Body of pancreas (tissue), 4 donors: ENCODE measurements at regions not wholly inside any gene's neighbourhood (a gene's known extent, or its start where the extent isn't known, plus 50 kb on each side); places are given as distances from the start of the nearest gene placed in this dataset.
"Not testable (repeated sequence)": the region's sequence is repeated elsewhere in the genome, so short reads cannot be mapped to it uniquely, and the experiment has no call there.

Experiments used
- POLR2A ChIP-seq, 3 donors: fragments of 450-650 bp; IDR thresholded peaks; one replicate each; pipeline ENCODE4 v1.6.1; 2016; ENCODE audit warnings: antibody characterized with exemption in 3 of 3, mild to moderate bottlenecking in 2 of 3
- TF ChIP-seq, protein P1 (sequence below), 7 experiments: fragments of 450-650 bp in 4 of 7; fragments of 200-600 bp in 3 of 7; sonication (generic) in 3 of 7; IDR thresholded peaks; one replicate each; pipeline ENCODE4 v1.5.1; 2016 to 2019; ENCODE audit warnings: antibody characterized with exemption in 7 of 7

DNA sequence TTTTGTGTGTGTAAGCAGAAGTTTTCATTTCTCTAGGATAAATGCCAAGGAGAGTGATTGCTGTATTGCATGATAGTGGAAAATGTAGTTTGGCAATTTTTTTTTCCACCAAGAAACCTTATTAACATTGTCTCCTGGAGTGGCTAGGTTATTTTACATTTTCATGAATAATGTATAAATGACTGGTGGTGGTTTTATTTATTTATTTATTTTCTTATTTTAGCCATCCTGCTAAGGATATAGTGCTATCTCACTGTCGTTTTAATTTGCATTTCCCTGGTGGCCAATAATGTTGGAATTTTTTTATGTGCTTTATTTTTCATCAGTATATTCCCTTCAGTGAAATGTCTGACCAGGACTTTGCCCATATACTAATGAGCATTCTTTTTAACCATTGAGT lies 328.3 kb upstream of the OR4C13 start:
- TF ChIP-seq, protein P1, sequence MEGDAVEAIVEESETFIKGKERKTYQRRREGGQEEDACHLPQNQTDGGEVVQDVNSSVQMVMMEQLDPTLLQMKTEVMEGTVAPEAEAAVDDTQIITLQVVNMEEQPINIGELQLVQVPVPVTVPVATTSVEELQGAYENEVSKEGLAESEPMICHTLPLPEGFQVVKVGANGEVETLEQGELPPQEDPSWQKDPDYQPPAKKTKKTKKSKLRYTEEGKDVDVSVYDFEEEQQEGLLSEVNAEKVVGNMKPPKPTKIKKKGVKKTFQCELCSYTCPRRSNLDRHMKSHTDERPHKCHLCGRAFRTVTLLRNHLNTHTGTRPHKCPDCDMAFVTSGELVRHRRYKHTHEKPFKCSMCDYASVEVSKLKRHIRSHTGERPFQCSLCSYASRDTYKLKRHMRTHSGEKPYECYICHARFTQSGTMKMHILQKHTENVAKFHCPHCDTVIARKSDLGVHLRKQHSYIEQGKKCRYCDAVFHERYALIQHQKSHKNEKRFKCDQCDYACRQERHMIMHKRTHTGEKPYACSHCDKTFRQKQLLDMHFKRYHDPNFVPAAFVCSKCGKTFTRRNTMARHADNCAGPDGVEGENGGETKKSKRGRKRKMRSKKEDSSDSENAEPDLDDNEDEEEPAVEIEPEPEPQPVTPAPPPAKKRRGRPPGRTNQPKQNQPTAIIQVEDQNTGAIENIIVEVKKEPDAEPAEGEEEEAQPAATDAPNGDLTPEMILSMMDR (IDR thresholded peaks at IDR 0.05): not testable (repeated sequence)
- TF ChIP-seq POLR2A (IDR thresholded peaks at IDR 0.05): not testable (repeated sequence)
